GM06990 (cell line): ENCODE measurements at regions not wholly inside any gene's neighbourhood (a gene's known extent, or its start where the extent isn't known, plus 50 kb on each side); places are given as distances from the start of the nearest gene placed in this dataset.

ENCODE experiments used
- DNase-seq: peaks from one replicate; pipeline ENCODE4 v3.0.0-alpha.2; 2011; ENCODE audit not compliant: insufficient read length; ENCODE audit errors: extremely low read depth
- H3K27me3 ChIP-seq: replicated peaks from 2 replicates; pipeline ENCODE4 v1.6.0; 2011; ENCODE audit warnings: low read length; ENCODE audit not compliant: control insufficient read depth, insufficient read depth
- H3K36me3 ChIP-seq: 2 replicates; pipeline ENCODE4 v1.5.1; 2011; ENCODE audit warnings: low read length; ENCODE audit not compliant: control insufficient read depth, insufficient read depth
- H3K4me3 ChIP-seq: replicated peaks from 2 replicates; pipeline ENCODE4 v1.5.1; 2011; ENCODE audit warnings: low read depth, mild to moderate bottlenecking, control low read depth, low read length
- TF ChIP-seq, protein P1 (sequence below): IDR thresholded peaks from 2 replicates; pipeline ENCODE4 v1.5.1; 2011; ENCODE audit warnings: low read length, control low read depth, mild to moderate bottlenecking, inconsistent platforms; ENCODE audit not compliant: insufficient read depth, poor library complexity, severe bottlenecking

DNA sequence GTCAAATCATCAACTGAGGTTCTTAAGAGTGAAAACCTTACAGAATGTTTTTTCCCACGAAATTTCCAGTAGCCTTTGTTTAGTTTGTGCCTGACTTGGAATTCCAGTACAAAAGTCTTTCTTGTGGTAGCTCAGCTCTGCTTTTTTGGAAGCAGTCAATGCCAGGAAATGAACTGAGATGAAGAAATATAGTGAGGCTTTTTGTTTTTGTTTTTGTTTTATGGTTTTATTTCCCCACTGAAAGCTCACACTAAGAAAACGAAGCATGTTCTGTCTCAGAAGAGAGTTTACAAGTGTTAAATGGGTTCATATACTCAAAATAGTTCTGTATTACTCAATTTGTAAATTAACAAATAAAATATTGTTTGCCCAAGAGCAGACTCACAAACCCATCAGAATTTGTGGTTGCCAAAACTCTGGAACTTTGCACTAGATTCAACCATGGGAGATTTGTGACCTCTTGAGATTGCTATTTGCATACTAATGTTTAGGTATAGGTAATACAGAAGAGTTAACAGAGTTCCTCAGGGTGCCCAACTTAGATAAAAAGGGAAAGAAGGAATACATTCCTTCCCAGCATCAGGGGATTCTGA is 1060.8 kb downstream of the FAT4 start:
- H3K27me3 ChIP-seq: no peaks in the 10 kb centered on the region
- H3K36me3 ChIP-seq: no peaks in the 10 kb centered on the region
- TF ChIP-seq, protein P1, sequence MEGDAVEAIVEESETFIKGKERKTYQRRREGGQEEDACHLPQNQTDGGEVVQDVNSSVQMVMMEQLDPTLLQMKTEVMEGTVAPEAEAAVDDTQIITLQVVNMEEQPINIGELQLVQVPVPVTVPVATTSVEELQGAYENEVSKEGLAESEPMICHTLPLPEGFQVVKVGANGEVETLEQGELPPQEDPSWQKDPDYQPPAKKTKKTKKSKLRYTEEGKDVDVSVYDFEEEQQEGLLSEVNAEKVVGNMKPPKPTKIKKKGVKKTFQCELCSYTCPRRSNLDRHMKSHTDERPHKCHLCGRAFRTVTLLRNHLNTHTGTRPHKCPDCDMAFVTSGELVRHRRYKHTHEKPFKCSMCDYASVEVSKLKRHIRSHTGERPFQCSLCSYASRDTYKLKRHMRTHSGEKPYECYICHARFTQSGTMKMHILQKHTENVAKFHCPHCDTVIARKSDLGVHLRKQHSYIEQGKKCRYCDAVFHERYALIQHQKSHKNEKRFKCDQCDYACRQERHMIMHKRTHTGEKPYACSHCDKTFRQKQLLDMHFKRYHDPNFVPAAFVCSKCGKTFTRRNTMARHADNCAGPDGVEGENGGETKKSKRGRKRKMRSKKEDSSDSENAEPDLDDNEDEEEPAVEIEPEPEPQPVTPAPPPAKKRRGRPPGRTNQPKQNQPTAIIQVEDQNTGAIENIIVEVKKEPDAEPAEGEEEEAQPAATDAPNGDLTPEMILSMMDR: no peak
- H3K4me3 ChIP-seq: no peak overlapping the region
- no peak for DNase-seq

DNA sequence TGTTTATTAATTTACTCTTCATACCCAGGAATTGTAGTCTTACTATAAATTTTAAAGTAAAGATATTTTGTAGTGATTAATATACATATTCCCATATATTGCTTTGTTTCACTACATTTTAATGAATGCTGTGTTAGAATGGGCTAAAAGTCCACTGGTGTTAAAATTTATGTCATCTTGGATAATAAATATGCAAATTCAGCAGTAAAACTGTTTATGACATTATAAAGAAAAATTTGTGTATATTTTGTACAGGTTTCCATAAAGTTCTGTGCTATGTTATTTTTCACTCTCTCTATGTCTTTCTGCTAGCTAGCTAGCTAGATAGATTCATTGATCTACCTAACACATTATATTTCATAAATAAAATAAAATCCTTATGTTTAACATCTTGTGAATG is 1071.2 kb downstream of the FAT4 start:
- H3K36me3 ChIP-seq: no peaks in the 10 kb centered on the region
- H3K27me3 ChIP-seq: no peaks in the 10 kb centered on the region
- no peak for DNase-seq
- no peak overlapping the region for H3K4me3 ChIP-seq
- TF ChIP-seq, protein P1: no peak

DNA sequence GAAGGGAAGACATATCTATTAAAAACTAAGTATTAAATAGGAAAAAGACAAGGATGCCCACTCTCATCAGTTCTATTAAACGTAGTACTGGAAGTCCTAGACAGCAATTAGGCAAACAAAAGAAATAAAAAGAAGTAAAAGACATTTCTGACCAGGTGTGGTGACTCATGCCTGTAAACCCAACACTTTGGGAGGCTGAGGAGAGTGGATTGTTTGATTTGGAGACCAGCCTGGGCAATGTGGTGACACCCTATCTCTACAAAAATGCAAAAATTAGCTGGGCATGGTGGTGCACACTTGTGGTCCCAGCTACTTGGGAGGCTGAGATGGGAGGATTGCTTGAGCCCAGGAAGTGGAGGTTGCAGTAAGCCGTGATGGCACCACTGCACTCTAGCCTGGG is 1071.8 kb downstream of the FAT4 start:
- TF ChIP-seq, protein P1: no peak
- Histone ChIP-seq H3K27me3 (no peaks in the 10 kb centered on the region), H3K36me3 (no peaks in the 10 kb centered on the region), H3K4me3 (no peak overlapping the region)
- DNase-seq: no peak

DNA sequence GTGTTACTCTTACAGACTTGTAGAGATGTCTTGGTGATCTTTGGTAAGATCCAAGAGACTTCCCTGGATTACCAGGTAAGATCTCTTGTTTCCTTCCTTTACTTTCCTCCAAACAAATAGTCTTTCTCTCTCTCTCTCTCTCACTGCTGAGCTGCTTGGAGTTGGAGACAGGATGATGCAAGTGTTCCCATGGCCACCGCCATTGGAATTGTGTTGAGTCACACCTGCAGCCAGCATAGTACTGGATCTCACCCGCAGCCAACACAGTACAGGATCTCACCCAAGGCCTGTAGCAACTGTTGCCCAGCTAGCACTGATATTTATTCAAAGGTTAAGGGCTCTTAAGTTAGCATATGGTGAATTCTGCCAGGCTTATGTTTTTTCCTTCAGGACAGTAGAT is 1080.9 kb downstream of the FAT4 start:
- DNase-seq: no peak
- Histone ChIP-seq H3K27me3 (no peaks in the 10 kb centered on the region), H3K36me3 (no peaks in the 10 kb centered on the region), H3K4me3 (no peak overlapping the region)
- TF ChIP-seq, protein P1: no peak

DNA sequence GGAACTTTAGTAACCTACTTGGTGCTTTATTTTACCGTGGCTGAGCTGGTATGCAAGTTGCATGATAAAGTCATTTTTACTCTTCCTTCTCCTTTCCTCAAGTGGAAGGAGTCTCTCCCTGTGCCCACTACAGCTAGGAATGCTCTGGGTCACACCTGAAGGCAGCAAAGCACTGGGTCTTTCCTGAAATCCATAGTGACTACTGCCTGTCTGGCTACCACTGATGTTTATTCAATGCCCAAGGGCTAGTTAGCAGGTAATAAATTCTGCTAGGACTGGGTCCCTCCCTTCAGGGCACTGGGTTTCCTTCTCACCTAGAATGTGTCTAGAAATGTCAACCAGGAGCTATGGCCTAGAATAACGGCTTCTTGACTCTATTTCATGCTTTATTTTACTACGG is 1081.4 kb downstream of the FAT4 start:
- no peak for DNase-seq
- TF ChIP-seq, protein P1: no peak
- no peaks in the 10 kb centered on the region for H3K36me3 ChIP-seq
- no peak overlapping the region for H3K4me3 ChIP-seq
- no peaks in the 10 kb centered on the region for H3K27me3 ChIP-seq

DNA sequence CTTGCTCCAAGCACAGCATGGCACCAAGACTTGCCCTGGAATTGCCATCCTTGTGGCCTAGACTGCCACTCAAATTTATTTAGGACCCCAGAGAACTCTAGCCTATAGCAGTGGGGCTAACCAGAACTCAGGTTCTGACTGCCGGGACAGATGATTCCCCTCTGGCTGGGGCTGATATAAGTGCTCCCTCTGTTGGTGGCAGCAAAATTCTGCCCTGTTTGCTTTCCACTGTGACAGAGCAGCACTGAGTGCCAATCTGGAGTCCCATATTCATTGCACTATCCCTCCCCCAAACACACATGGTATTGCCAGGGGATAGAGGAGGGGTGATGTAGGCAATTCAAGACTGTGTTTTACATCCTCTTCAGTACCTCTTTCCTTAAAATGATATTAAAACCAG is 1081.9 kb downstream of the FAT4 start:
- Histone ChIP-seq H3K36me3 (no peaks in the 10 kb centered on the region), H3K4me3 (no peak overlapping the region), H3K27me3 (no peaks in the 10 kb centered on the region)
- no peak for DNase-seq
- TF ChIP-seq, protein P1: no peak
